H9 (cell line): ENCODE measurements at regions not wholly inside any gene's neighbourhood (a gene's known extent, or its start where the extent isn't known, plus 50 kb on each side); places are given as distances from the start of the nearest gene placed in this dataset.

Source experiments
- DNase-seq: peaks from one replicate; pipeline ENCODE4 v3.0.0-alpha.2; 2017
- H2AFZ ChIP-seq: one replicate; pipeline ENCODE4 v1.6.1; 2013; ENCODE audit warnings: mild to moderate bottlenecking, low read length, control low read depth, moderate library complexity
- H2AK5ac ChIP-seq: 2 replicates; pipeline ENCODE4 v1.6.1; 2013; ENCODE audit warnings: low read length, control low read depth, mixed read lengths; ENCODE audit not compliant: insufficient read length
- H2BK120ac ChIP-seq: one replicate; pipeline ENCODE4 v1.6.1; 2013; ENCODE audit warnings: low read depth, mild to moderate bottlenecking, low read length, control low read depth, inconsistent platforms; ENCODE audit not compliant: poor library complexity, severe bottlenecking
- H2BK12ac ChIP-seq: 2 replicates; pipeline ENCODE4 v1.6.1; 2013; ENCODE audit warnings: low read length, control low read depth, mixed read lengths, low read depth; ENCODE audit not compliant: insufficient read length
- H2BK15ac ChIP-seq: 2 replicates; pipeline ENCODE4 v1.6.1; 2013; ENCODE audit warnings: low read depth, low read length, control low read depth
- H2BK20ac ChIP-seq: one replicate; pipeline ENCODE4 v1.6.1; 2013; ENCODE audit warnings: low read depth, mild to moderate bottlenecking, low read length, control low read depth, inconsistent platforms; ENCODE audit not compliant: poor library complexity, severe bottlenecking
- H2BK5ac ChIP-seq: 2 replicates; pipeline ENCODE4 v1.6.1; 2013; ENCODE audit warnings: low read length, control low read depth, mixed read lengths; ENCODE audit not compliant: insufficient read length
- H3K14ac ChIP-seq: 2 replicates; pipeline ENCODE4 v1.6.1; 2013; ENCODE audit warnings: low read length, control low read depth; ENCODE audit not compliant: insufficient read depth
- H3K18ac ChIP-seq: 2 replicates; pipeline ENCODE4 v1.6.1; 2013; ENCODE audit warnings: low read depth, mild to moderate bottlenecking, mixed read lengths, low read length, control low read depth; ENCODE audit not compliant: insufficient read length
- H3K23ac ChIP-seq: 2 replicates; pipeline ENCODE4 v1.6.1; 2013; ENCODE audit warnings: low read length, control low read depth, mixed read lengths, low read depth; ENCODE audit not compliant: insufficient read length
- H3K23me2 ChIP-seq: 2 replicates; pipeline ENCODE4 v1.6.1; 2013; ENCODE audit warnings: low read depth, mild to moderate bottlenecking, mixed read lengths, low read length, control low read depth; ENCODE audit not compliant: insufficient read length, poor library complexity, severe bottlenecking
- H3K27ac ChIP-seq: 2 replicates; pipeline ENCODE4 v1.5.1; 2013; ENCODE audit warnings: low read length, control low read depth, mixed read lengths, low read depth; ENCODE audit not compliant: insufficient read length
- H3K27me3 ChIP-seq: 2 replicates; pipeline ENCODE4 v1.6.1; 2013; ENCODE audit warnings: low read length, control low read depth, inconsistent platforms; ENCODE audit not compliant: insufficient read depth
- H3K4ac ChIP-seq: 2 replicates; pipeline ENCODE4 v1.6.1; 2013; ENCODE audit warnings: low read depth, mild to moderate bottlenecking, control low read depth, inconsistent platforms, low read length, moderate library complexity
- H3K4me1 ChIP-seq: 2 replicates; pipeline ENCODE4 v1.6.1; 2013; ENCODE audit warnings: low read length, control low read depth, inconsistent platforms; ENCODE audit not compliant: insufficient read depth
- H3K4me2 ChIP-seq: 2 replicates; pipeline ENCODE4 v1.6.1; 2013; ENCODE audit warnings: low read length, control low read depth, mixed read lengths; ENCODE audit not compliant: insufficient read length, insufficient read depth
- H3K56ac ChIP-seq: 2 replicates; pipeline ENCODE4 v1.6.1; 2013; ENCODE audit warnings: low read depth, mild to moderate bottlenecking, mixed read lengths, low read length, control low read depth; ENCODE audit not compliant: insufficient read length
- H3K79me1 ChIP-seq: 2 replicates; pipeline ENCODE4 v1.6.1; 2013; ENCODE audit warnings: low read depth, mild to moderate bottlenecking, moderate library complexity, low read length, control low read depth, inconsistent platforms; ENCODE audit not compliant: insufficient read depth, poor library complexity, severe bottlenecking
- H3K79me2 ChIP-seq: 2 replicates; pipeline ENCODE4 v1.6.1; 2013; ENCODE audit warnings: low read length, control low read depth, inconsistent platforms; ENCODE audit not compliant: insufficient read depth
- H3K9ac ChIP-seq: 2 replicates; pipeline ENCODE4 v1.6.1; 2013; ENCODE audit warnings: low read length, control low read depth, mixed read lengths; ENCODE audit not compliant: insufficient read length; ENCODE audit errors: extremely low read depth
- H3K9me3 ChIP-seq: one replicate; pipeline ENCODE4 v1.6.1; 2013; ENCODE audit warnings: low read depth, low read length, inconsistent platforms; ENCODE audit not compliant: control insufficient read depth
- H3T11ph ChIP-seq: one replicate; pipeline ENCODE4 v1.6.1; 2013; ENCODE audit warnings: mild to moderate bottlenecking, low read length, control low read depth, inconsistent platforms
- H4K20me1 ChIP-seq: one replicate; pipeline ENCODE4 v1.6.1; 2013; ENCODE audit not compliant: control insufficient read depth, insufficient read length, insufficient read depth
- H4K5ac ChIP-seq: 2 replicates; pipeline ENCODE4 v1.6.1; 2013; ENCODE audit warnings: low read depth, mild to moderate bottlenecking, mixed read lengths, low read length, control low read depth; ENCODE audit not compliant: insufficient read length
- H4K8ac ChIP-seq: replicated peaks from 2 replicates; pipeline ENCODE4 v1.6.1; 2013; ENCODE audit warnings: low read length, control low read depth, mixed read lengths, low read depth; ENCODE audit not compliant: insufficient read length
- H4K91ac ChIP-seq: 2 replicates; pipeline ENCODE4 v1.6.1; 2013; ENCODE audit warnings: low read depth, mild to moderate bottlenecking, moderate library complexity, mixed read lengths, low read length, control low read depth; ENCODE audit not compliant: insufficient read length
- H3K27ac Mint-ChIP-seq, 3 experiments: 2 replicates in 2 of 3; 3 replicates in 1 of 3; pipeline ENCODE4 v1.8.0; 2020 to 2021; ENCODE audit warnings: mixed read lengths in 3 of 3, mild to moderate bottlenecking in 1 of 3, moderate library complexity in 1 of 3
- H3K27me3 Mint-ChIP-seq: 2 replicates; pipeline ENCODE4 v1.8.0; 2021; ENCODE audit warnings: low read depth, mild to moderate bottlenecking, moderate library complexity, mixed read lengths
- H3K36me3 Mint-ChIP-seq, 3 experiments: 2 replicates in 2 of 3; 3 replicates in 1 of 3; pipeline ENCODE4 v1.8.0; 2020 to 2021; ENCODE audit warnings: low read depth in 3 of 3, mixed read lengths in 3 of 3; ENCODE audit not compliant: insufficient read depth in 1 of 3
- H3K4me1 Mint-ChIP-seq, 2 experiments: 2 replicates each; pipeline ENCODE4 v1.8.0; 2020; ENCODE audit warnings: mixed read lengths in 2 of 2
- H3K4me3 Mint-ChIP-seq, 2 experiments: 2 replicates in 1 of 2; 3 replicates in 1 of 2; pipeline ENCODE4 v1.8.0; 2020 to 2021; ENCODE audit warnings: mild to moderate bottlenecking in 2 of 2, mixed read lengths in 2 of 2, moderate library complexity in 1 of 2
- H3K9me3 Mint-ChIP-seq, 2 experiments: 2 replicates in 1 of 2; 3 replicates in 1 of 2; pipeline ENCODE4 v1.8.0; 2020; ENCODE audit warnings: mild to moderate bottlenecking in 2 of 2, mixed read lengths in 2 of 2, moderate library complexity in 1 of 2
- WGBS: extraction: QIAGEN DNeasy Blood & Tissue Kit; methylation state at CpG from one replicate; pipeline ENCODE4 v1.1.7; 2013; ENCODE audit warnings: missing lambda C conversion rate, low lambda C conversion rate, mixed read lengths; ENCODE audit not compliant: insufficient read length; ENCODE audit errors: extremely low coverage; 5-methylcytosine and 5-hydroxymethylcytosine counted together
- TF ChIP-seq, protein P1 (sequence below): fragments of 200-600 bp; sonication (generic); conservative IDR thresholded peaks from 3 replicates; pipeline ENCODE4 v1.8.0; 2021; ENCODE audit warnings: antibody characterized with exemption, mild to moderate bottlenecking

DNA sequence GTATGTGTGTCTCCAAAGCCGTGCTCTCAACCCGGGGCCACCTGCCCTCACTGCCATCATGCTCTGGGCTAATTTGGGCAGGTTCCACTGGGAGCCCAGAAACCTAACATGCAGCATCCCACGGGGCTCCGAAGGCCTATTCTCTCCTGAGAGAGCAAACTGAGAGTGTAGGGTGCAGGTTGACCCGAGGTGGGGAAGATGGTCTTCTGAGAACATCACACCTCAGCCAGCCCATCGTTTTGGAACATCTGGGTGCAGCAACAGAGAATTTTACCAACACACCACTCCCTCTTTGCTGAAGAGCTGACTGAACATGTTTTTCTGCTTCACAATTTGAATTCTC is 294.6 kb upstream of the TUT7 start:
- WGBS = no CpG with 5 or more reads among the region's 6 CpGs
- H2BK120ac ChIP-seq = no peak overlapping the region
- H3K4me1 ChIP-seq = peaks cover 2% of the 10 kb centered on the region; the same call in 1 of the 2 replicates
- H4K91ac ChIP-seq = no peak overlapping the region
- no peak overlapping the region for H4K8ac ChIP-seq
- H3K27ac ChIP-seq = no peak overlapping the region
- no peak overlapping the region for H2AFZ ChIP-seq
- no peak overlapping the region for H2BK20ac ChIP-seq
- TF ChIP-seq, protein P1, sequence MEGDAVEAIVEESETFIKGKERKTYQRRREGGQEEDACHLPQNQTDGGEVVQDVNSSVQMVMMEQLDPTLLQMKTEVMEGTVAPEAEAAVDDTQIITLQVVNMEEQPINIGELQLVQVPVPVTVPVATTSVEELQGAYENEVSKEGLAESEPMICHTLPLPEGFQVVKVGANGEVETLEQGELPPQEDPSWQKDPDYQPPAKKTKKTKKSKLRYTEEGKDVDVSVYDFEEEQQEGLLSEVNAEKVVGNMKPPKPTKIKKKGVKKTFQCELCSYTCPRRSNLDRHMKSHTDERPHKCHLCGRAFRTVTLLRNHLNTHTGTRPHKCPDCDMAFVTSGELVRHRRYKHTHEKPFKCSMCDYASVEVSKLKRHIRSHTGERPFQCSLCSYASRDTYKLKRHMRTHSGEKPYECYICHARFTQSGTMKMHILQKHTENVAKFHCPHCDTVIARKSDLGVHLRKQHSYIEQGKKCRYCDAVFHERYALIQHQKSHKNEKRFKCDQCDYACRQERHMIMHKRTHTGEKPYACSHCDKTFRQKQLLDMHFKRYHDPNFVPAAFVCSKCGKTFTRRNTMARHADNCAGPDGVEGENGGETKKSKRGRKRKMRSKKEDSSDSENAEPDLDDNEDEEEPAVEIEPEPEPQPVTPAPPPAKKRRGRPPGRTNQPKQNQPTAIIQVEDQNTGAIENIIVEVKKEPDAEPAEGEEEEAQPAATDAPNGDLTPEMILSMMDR = no peak
- no peak overlapping the region for H2BK12ac ChIP-seq
- H3K4ac ChIP-seq = no peak overlapping the region
- no peak overlapping the region for H3K27ac Mint-ChIP-seq
- H4K5ac ChIP-seq = no peak overlapping the region
- H3K27me3 ChIP-seq = no peaks in the 10 kb centered on the region
- no peaks in the 10 kb centered on the region for H3K79me2 ChIP-seq
- H3K23ac ChIP-seq = no peak overlapping the region
- H2BK5ac ChIP-seq = no peak overlapping the region
- no peaks in the 10 kb centered on the region for H3K9me3 ChIP-seq
- no peak overlapping the region for H3K18ac ChIP-seq
- H3T11ph ChIP-seq = no peak overlapping the region
- H3K36me3 Mint-ChIP-seq = no peaks in the 10 kb centered on the region; a peak in 1 of 7 replicates
- H3K23me2 ChIP-seq = no peaks in the 10 kb centered on the region
- H3K9ac ChIP-seq = no peak overlapping the region
- H4K20me1 ChIP-seq = no peaks in the 10 kb centered on the region
- no peak overlapping the region for H2BK15ac ChIP-seq
- H3K56ac ChIP-seq = no peak overlapping the region
- H3K4me1 Mint-ChIP-seq = peaks cover 12 to 14% of the 10 kb centered on the region in 2 experiments
- H3K14ac ChIP-seq = peak overlapping the region; percentile 13; the same call in 1 of the 2 replicates
- H3K9me3 Mint-ChIP-seq = no peaks in the 10 kb centered on the region; a peak in 2 of 5 replicates
- DNase-seq = no peak
- no peak overlapping the region for H3K4me3 Mint-ChIP-seq
- no peak overlapping the region for H2AK5ac ChIP-seq
- H3K4me2 ChIP-seq = no peak overlapping the region
- H3K27me3 Mint-ChIP-seq = no peaks in the 10 kb centered on the region
- no peaks in the 10 kb centered on the region for H3K79me1 ChIP-seq
